GM23338 (cell line): ENCODE measurements at regions not wholly inside any gene's neighbourhood (a gene's known extent, or its start where the extent isn't known, plus 50 kb on each side); places are given as distances from the start of the nearest gene placed in this dataset.

Experiments used
- CREB1 ChIP-seq: fragments of 250-450 bp; sonication (Bioruptor Pico); IDR thresholded peaks from 2 replicates; pipeline ENCODE4 v1.5.0; 2020; ENCODE audit warnings: low read depth, mild to moderate bottlenecking, moderate library complexity
- EZH2 ChIP-seq: fragments of 200-600 bp; sonication (generic); IDR thresholded peaks from one replicate; pipeline ENCODE4 v1.8.0; 2017; ENCODE audit warnings: antibody characterized with exemption, mild to moderate bottlenecking, low read depth; ENCODE audit not compliant: unreplicated experiment
- POLR2AphosphoS5 ChIP-seq: IDR thresholded peaks from 2 replicates; pipeline ENCODE4 v1.6.1; 2016; ENCODE audit warnings: antibody characterized with exemption, low read depth
- REST ChIP-seq: IDR thresholded peaks from one replicate; pipeline ENCODE4 v1.6.1; 2018; ENCODE audit warnings: antibody characterized with exemption; ENCODE audit not compliant: unreplicated experiment
- TF ChIP-seq, protein P1 (sequence below), 2 experiments: fragments of 200-600 bp in 1 of 2; sonication (generic) in 1 of 2; conservative IDR thresholded peaks; 2 replicates each; pipeline versions ENCODE4 v1.5.1 to v1.6.1; 2016 to 2017; ENCODE audit warnings: antibody characterized with exemption in 2 of 2, low read depth in 2 of 2, mild to moderate bottlenecking in 2 of 2, moderate library complexity in 1 of 2

DNA sequence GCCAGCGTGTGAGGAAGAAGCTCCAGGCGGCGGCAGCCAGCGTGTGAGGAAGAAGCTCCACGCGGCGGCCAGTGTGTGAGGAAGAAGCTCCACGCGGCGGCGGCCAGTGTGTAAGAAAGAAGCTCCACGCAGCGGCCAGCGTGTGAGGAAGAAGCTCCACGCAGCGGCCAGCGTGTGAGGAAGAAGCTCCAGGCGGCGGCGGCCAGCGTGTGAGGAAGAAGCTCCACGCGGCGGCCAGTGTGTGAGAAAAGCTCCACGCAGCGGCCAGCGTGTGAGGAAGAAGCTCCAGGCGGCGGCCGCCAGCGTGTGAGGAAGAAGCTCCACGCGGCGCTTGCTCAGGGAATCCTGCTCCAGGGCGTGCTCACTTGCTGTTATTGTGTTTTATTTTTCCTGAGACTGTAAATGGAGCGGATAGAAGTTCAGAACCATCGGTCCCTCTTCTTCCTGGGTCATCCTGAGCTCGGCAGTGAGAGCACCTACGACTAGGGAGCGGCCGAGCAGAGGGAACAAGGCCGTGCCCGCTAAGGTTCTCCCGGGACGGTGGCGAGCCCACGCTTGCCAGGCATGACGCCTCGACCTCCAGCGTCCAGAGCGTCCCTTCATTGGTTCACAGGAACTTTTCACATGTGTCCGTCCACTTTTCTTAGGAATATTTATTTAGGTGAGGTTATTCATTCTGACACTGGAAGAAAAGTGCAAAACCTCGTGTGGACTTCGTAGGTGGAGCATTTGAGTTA, 94.2 kb downstream of the TMEM18 start:
- TF ChIP-seq, protein P1, sequence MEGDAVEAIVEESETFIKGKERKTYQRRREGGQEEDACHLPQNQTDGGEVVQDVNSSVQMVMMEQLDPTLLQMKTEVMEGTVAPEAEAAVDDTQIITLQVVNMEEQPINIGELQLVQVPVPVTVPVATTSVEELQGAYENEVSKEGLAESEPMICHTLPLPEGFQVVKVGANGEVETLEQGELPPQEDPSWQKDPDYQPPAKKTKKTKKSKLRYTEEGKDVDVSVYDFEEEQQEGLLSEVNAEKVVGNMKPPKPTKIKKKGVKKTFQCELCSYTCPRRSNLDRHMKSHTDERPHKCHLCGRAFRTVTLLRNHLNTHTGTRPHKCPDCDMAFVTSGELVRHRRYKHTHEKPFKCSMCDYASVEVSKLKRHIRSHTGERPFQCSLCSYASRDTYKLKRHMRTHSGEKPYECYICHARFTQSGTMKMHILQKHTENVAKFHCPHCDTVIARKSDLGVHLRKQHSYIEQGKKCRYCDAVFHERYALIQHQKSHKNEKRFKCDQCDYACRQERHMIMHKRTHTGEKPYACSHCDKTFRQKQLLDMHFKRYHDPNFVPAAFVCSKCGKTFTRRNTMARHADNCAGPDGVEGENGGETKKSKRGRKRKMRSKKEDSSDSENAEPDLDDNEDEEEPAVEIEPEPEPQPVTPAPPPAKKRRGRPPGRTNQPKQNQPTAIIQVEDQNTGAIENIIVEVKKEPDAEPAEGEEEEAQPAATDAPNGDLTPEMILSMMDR (conservative IDR thresholded peaks at IDR 0.05; ENCODE audit: low read depth in 2 of 2): no peak
- no peak for TF ChIP-seq EZH2
- no peak for TF ChIP-seq REST
- TF ChIP-seq CREB1 (CRISPR knock-in tag): no peak
- no peak for TF ChIP-seq POLR2AphosphoS5
